HG03066 (cell line): ENCODE measurements at regions not wholly inside any gene's neighbourhood (a gene's known extent, or its start where the extent isn't known, plus 50 kb on each side); places are given as distances from the start of the nearest gene placed in this dataset.
A peak's percentile ranks its signal among the peaks of the same experiment; 100 is the strongest.
"Not testable (repeated sequence)": the region's sequence is repeated elsewhere in the genome, so short reads cannot be mapped to it uniquely, and the experiment has no call there.

ENCODE experiments used
- ATAC-seq: cut with Tn5 transposase; IDR thresholded peaks from one replicate; pipeline ENCODE4 v1.9.1; 2021; ENCODE audit warnings: low read depth; ENCODE audit not compliant: unreplicated experiment

- no peak for ATAC-seq
Measured at GRCh38 chr22:22716136-22716665, 71.8 kb downstream of the GGTLC2 start.

GRCh38 chr22:22717664-22718063, 73.2 kb downstream of the GGTLC2 start:
- no peak for ATAC-seq

DNA sequence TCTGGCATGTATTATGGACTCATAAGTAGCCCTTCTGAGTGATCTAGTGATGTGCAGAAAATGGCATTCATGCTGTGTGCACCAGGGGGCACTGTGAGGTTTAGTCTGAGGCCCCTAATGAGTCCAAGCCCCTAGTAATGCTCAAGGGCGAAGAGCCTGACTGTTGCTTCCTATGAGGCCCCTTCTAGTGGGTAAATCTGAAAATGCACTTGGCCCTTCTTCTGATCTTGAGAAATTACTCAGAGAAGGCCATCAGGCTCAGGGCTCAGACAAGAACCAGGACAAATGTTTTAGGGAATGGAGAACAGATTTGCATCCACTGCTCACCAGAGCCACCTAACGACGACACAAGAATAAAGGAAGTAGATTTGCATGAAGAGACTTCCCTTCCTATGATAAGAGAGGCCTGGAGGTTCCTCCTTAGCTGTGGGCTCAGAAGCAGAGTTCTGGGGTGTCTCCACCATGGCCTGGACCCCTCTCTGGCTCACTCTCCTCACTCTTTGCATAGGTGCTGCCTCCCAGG, 75.8 kb downstream of the GGTLC2 start:
- peak; percentile 48 for ATAC-seq

DNA sequence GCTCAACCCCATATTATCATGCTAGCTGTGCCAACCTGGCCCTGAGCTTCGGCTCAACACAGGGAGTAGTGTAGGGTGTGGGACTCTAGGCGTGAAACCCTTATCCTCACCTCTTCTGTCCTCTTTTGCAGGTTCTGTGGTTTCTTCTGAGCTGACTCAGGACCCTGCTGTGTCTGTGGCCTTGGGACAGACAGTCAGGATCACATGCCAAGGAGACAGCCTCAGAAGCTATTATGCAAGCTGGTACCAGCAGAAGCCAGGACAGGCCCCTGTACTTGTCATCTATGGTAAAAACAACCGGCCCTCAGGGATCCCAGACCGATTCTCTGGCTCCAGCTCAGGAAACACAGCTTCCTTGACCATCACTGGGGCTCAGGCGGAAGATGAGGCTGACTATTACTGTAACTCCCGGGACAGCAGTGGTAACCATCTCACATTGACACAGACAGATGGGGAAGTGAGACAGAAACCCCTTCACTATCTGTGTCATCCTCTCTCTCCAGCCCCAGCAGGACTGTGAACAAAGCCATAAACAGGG, 76.4 kb downstream of the GGTLC2 start:
- ATAC-seq: peak; percentile 52

GRCh38 chr22:22721681-22722354, 77.4 kb downstream of the GGTLC2 start:
- no peak for ATAC-seq

GRCh38 chr22:22728382-22728781, 84.0 kb downstream of the GGTLC2 start:
- no peak for ATAC-seq

GRCh38 chr22:22730655-22731373, 86.4 kb downstream of the GGTLC2 start:
- ATAC-seq: no peak

GRCh38 chr22:22731374-22731676, 86.9 kb downstream of the GGTLC2 start:
- ATAC-seq: no peak

DNA sequence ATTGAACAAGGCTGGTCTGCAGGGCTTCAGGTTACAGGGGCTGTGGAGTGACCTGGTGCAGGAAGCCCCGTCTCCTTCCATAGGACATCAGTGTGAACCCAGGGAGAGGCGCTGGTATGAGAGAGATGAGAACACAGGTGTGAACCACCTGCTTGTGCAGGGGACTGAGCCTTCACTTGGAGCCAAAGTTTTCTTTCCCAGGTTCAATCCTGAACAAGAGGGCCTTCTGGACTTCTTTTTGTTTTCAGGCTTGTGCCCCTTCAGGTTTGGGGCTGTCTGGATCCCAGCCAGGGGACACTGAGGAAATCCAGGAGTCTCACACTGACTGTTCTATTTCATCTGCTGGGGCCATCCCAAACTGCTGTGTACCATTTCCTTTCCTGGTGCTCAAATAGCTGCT, 88.6 kb downstream of the GGTLC2 start:
- ATAC-seq: not testable (repeated sequence)

- ATAC-seq: no peak
Measured at GRCh38 chr22:22733881-22734373, 89.5 kb downstream of the GGTLC2 start.

DNA sequence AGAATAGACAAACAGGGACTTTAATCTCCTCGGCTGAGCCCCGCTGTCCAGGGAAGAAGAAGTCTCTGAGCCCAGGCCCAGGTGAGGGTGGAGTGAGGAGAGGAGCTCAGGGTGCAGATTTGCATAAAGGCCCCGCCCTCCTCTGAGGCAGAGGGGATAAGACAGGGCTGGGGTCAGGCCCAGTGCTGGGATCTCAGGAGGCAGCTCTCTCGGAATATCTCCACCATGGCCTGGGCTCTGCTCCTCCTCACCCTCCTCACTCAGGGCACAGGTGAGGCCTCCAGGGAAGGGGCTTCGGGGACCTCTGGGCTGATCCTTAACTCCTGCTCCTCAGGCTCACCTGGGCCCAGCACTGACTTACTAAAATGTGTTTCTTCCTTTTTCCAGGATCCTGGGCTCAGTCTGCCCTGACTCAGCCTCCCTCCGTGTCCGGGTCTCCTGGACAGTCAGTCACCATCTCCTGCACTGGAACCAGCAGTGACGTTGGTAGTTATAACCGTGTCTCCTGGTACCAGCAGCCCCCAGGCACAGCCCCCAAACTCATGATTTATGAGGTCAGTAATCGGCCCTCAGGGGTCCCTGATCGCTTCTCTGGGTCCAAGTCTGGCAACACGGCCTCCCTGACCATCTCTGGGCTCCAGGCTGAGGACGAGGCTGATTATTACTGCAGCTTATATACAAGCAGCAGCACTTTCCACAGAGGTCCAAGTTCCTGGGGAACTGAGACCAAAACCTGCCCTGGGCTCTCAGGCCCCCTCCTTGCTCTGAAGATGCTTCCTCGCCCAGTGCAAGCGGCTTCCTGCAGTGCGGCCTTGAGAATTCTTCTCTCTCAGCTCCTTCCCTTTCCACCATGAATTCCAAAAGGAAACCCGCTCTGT, 90.2 kb downstream of the GGTLC2 start:
- not testable (repeated sequence) for ATAC-seq

DNA sequence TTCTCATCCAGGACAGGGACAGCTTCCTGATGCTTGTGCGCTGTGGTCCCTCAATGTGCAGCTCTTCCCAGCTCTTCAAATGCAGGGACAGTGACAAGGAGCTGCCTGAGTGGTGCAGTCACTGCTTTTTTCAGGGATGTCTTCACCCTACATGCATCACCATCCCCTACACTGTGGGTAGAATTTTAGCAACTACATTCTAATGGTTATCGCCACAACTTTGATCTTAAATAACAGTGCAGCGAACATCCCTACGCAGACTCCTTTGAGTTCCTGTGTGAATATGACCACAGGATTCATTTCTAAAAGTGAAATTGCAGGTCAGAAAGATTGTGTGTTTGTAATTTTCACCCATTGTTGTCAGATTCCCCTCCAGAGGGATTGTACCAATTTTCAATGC, 90.9 kb downstream of the GGTLC2 start:
- not testable (repeated sequence) for ATAC-seq

- no peak for ATAC-seq
Measured at GRCh38 chr22:22735695-22736611, 91.5 kb downstream of the GGTLC2 start.

DNA sequence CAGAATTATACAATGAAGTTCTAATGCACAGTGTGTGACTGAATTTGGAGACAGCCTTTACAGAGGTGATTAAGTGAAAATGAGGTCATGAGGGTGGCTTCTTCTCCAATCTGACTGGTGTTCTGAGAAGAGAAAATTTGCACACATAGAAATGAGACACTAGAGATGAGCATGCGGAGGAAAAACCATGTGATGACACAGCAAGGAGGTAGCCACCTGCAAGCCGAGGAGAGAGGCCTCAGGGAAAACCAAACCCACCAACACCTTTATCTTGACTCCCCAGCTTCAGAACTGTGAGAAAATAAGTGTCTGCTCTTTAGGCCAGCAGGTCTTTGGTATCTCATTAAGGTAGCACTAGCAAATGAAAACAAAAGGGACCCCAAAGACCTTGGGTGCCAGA, 93.2 kb downstream of the GGTLC2 start:
- no peak for ATAC-seq

GRCh38 chr22:22738959-22739585, 94.7 kb downstream of the GGTLC2 start:
- ATAC-seq: no peak

DNA sequence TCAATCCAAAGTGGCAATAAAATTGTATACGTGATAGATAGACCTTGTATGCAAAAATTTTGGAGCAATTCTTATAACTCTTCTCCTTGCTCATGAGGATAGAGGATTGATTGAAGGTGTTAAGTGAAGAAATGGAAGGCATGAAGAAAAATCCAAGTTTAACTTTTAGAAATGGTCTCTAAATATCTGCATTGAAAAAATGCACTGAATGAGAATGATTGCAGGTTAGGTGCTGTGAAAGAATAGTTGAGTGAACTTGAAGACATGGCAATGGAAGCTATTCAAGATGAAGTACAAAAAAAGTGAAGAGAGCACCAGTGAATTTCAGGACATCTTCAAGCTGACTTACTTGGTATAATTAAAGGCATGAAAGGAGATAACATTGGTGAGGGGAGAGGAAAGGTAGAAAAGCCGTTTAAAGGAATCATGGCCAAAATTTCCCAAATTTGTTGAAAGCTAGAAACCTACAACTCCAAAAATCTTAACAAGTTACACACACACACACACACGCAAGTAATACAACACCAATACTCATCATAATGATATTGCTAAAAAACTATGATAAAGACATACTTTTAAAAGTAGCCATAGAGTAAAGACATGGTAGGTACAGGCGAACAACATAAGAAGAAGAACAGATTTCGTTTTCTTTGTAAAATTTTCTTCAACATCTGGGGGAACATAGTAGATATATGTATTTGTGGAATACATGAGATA, 96.3 kb downstream of the GGTLC2 start:
- ATAC-seq: no peak

DNA sequence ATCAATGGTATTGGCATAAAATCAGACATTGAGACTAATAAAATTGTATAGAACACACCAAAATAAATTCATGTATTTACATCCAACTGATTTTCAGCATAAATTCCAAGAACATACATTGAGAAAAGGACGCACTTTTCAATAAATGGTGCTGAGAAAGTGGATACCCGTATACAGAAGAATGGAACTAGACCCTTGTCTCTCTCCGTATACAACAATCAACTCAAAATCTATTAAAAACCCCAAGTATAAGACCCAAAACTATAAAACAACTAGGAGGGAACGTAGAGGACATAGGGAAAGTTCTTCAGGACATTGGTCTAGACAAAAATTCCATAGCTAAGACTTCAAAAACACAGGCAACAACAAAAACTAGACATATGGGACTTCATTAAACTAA, 97.4 kb downstream of the GGTLC2 start:
- no peak for ATAC-seq

DNA sequence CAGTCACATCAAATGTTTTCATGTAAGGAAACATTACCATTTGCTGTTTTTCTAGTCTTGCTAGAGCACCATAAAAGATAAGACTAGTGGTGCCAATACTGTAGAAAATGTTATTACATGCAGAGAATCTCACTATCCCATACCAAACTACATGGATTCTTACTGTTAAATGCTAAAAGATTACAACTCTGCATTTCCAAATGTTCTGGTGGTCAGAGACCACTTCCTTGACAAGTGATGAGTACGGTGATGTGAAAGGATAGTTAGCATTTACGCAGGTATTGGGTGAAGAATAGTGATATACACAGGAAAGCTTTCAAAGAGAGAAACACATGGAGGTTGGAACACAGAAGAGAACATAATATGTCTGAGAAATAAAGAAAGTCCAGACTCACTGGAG, 98.2 kb downstream of the GGTLC2 start:
- ATAC-seq: no peak
